ENCODE measurements at regions not wholly inside any gene's neighbourhood (a gene's known extent, or its start where the extent isn't known, plus 50 kb on each side); places are given as distances from the start of the nearest gene placed in this dataset.
A peak's percentile ranks its signal among the peaks of the same experiment; 100 is the strongest.
"Not testable (repeated sequence)": the region's sequence is repeated elsewhere in the genome, so short reads cannot be mapped to it uniquely, and the experiment has no call there.

DNA sequence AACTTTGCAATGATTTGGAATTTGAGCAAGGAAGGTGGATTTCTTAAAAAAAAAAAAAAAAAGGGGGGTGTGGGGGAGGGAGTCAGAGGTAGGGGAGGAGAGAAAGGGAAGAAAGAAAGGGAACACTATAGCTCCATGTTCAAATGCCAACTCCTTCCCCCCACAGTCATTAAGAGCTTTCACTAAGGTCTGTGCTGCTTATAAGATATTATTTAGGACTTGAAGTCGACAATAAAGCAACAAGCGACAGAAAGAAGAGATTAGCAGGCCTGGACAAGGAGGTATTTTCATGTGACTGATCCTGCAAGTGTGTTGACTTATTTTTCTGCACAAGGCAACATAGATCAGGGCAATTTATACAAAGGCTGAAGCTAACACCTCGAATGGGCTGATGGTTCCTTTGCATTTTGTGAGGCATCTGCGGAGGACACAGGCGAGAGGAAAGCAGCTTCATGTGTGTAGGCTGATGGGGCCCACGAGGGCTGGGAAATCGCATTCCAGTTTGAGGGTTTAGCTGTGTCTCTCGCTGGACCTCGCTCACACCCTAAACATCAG, 382.0 kb downstream of the SOX11 start:
- no peak for DNase-seq (ENCODE audit: low spot score)
- in situ Hi-C loops (cut with HindIII; ENCODE audit: low sequenced_read_pairs) = no loop called here

DNA sequence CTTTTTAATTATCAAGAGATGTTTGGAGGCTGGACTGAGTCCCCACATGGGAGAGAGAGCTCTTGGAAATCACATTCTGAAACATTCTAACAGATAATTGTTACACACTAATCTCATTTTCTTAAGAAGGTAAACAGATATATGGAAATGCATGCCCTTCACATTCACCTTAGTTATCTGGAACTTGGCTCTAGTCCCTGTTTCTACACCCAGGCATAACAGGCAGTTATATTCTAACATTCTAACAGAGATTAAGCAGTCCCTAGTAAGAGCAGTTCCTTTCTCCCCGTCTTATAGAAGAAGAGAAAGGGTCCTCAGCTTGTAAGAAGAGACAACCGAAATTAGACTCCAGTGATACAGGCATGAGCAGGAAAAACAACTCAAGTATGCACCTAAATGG, 385.4 kb downstream of the SOX11 start:
- no peak for DNase-seq (ENCODE audit: low spot score)
- in situ Hi-C loops (cut with HindIII; ENCODE audit: low sequenced_read_pairs) = no loop called here

DNA sequence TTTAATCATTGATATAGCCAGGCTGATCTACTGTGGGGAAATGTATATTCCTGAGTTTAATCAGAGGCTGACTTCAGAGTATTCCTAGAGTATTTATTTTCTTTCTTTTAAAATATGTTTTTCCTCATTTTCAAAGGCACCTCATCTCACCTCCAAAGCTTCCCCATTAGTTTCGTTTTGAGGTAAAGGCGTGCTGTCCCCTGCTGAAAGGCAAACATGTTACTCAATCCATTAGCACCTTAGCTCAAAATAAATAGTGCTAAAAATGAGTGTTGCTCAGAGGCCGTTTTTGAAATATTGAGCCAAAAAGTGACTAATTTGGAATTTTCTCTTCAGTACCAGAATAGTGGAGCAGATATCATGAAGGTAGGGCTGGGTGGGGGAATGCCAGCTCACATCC, 386.2 kb downstream of the SOX11 start:
- DNase-seq (ENCODE audit: low spot score) = no peak
- in situ Hi-C loops (cut with HindIII; ENCODE audit: low sequenced_read_pairs) = no loop called here

DNA sequence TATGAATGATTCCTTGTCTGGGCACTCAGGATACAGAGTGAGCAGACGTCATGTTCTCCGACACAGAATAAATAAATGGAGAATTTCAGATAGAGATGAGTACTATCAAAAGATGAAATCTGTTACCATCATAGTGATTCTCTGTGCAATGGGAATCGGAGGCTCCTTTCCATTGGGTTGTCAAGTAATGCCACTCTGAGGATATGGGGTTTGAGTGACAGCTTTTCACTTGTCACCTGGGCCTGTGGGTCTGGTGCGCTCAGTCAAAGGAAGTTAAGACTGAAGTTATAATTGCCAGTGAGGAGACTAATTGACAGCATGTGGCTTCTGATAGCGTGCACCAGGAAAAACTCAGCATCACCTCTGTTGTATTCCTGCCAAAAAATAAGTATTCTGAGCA, 387.2 kb downstream of the SOX11 start:
- no peak for DNase-seq (ENCODE audit: low spot score)
- in situ Hi-C loops (cut with HindIII; ENCODE audit: low sequenced_read_pairs) = no loop called here

DNA sequence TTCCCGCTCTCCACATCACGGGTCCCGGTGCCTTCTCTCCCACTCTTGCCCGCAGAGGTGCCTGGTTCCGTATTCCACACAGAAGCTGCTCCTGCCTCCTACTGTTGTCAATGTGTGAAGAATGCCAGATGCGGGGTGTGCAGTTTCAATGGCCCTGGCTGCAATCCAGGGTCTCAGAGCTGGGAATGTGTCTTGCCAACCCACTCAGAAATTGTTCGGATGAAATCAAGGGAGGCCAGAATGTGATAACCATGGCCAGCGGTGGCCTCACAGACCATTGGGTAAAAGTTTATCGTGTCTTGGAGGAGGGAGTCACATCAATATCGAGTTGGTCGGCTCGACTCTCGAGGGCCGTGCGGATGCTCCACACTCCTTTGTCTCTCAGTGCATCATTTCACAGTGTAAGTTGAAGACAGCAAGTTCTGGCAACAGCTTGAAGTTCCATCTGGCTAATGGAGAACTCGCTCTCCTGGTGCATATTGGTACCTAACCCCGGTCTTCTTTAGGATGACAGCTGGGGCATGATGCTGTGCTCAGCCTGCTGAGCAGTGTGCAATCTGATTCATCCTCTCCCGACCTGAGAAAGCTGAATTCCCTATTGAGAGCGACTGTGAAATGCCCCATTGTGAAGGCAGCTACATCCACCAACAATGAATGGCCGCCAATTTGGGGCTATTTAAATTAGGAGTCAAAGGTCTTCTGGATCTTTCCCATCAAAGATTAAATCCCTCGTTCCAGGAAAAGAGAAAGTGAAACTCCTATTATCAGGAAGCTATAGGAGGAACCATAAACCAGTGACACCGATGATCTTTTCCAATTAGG, 389.0 kb downstream of the SOX11 start:
- peak; percentile 4 for DNase-seq (ENCODE audit: low spot score)
- in situ Hi-C loops (cut with HindIII; ENCODE audit: low sequenced_read_pairs) = no loop called here

DNA sequence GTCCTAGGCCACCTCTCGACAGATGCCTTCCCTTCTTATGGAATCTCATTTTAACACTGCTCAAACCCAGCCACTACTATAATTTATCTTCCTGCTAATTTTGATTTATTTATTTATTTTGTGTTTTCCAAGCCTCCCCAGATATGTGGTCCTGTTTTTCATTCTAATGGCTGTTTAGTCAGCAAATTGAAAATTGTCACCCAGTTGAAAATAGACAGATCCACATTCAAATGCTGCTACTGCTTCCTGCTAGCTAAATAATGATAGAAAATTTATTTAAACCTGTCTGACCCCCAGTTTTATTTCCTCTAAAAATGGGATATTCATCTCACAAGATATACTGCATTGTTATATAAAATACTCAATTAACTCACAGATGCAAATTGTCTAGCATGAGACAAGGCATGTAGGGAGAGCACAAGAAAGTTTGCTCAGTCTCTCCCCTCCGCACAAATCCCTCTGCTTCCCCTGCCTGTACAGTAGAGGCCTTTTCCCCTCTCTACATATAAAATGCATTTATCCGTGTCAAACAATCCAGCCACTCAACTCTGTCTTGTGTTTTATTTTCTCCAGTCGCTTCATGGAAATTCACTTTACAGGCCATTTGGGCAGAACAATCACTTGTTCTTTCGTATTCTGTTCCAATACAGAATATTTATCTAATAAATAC, 389.9 kb downstream of the SOX11 start:
- DNase-seq (ENCODE audit: low spot score) = no peak
- in situ Hi-C loops (cut with HindIII; ENCODE audit: low sequenced_read_pairs) = no loop called here

DNA sequence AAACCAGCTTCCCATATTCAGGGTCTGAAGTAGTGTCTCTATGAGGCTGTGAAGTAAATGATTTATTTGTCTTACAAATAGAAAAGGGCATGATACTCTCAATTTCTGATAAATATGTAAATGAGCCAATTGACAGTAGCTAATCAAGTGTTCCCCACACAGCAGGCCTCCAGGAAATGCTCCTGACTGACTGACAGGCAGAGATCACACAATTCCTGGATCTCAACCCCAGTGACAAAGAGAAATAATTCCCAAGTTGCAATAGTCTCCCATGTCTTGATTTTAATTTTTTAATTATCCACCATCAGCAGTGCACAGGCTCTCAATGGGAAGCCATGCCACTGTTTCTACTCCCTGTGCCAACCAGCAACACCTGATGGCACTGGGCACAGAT, 390.4 kb downstream of the SOX11 start:
- DNase-seq (ENCODE audit: low spot score) = no peak
- in situ Hi-C loops (cut with HindIII; ENCODE audit: low sequenced_read_pairs) = no loop called here

DNA sequence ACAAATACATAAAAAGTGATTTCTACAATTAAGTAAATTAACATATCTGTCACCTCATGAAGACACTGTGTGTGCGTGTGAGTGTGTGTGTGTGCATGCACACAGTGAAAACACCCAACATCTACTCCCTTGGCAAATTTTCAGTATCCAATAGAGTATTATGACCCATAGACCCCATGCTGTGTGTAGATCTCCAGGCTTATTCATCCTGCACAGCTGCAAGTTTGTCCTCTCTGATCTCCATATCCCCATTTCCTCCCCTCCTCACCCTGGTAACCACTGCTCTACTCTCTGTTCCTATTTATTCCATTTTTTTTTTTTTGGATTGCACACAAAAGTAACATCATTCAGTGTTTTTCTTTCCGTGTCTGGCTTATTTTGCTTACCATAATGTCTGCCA, 391.0 kb downstream of the SOX11 start:
- in situ Hi-C loops (cut with HindIII; ENCODE audit: low sequenced_read_pairs) = no loop called here
- DNase-seq (ENCODE audit: low spot score) = no peak

DNA sequence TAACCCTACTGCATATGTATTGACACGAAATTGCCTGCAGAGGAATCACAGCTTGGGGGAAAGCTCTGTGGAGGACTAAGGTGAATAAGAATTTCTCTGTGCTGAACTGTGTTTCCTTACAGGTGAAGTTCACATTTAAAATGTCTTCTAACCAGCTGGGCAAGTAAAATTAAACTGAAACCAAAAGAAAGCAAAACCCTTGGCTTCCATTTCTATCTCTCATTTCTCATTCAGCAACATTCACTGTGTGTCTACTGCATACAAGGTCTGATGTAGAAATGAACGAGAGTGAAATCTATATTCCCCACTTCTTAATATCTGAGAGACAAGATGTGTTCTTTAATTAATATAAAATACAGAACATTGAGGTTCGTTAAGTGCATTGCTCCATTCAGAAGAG, 397.3 kb downstream of the SOX11 start:
- in situ Hi-C loops (cut with HindIII; ENCODE audit: low sequenced_read_pairs) = no loop called here
- no peak for DNase-seq (ENCODE audit: low spot score)

DNA sequence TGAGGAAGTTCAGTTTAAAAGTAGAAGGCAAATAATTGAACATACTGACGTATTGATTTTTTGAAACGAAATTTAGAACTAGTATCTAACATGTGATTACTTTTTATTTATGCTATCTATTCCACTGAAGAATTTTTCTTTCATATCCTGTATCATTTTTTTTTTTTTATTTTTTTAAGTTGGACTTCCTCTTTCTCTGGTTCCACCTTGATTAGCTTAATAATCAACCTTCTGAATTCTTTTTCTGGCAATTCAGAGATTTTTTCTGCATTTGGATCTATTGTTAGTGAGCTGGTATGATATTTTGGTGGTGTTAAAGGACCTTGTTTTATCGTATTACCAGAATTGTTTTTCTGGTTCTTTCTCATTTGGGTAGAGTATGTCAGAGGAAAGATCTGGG, 411.2 kb downstream of the SOX11 start:
- in situ Hi-C loops (cut with HindIII; ENCODE audit: low sequenced_read_pairs) = no loop called here
- no peak for DNase-seq (ENCODE audit: low spot score)

DNA sequence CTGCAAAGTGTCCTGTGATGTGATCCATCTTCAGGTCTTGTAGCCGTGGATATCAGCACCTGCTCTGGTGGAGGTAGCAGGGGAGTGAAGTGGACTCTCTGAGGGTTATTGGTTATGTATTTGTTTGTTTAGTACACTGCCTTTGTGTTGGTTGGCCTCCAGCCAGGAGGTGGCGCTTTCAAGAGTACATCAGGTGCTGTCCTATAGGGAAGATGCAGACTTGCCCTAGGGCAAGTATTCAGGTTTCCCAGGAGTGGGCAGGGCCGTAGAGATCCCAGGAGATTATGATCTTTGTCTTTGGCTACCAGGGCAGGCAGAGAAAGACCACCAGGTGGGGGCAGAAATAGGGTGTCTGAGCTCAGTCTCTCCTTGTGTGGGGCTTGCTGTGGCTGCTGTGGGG, 411.8 kb downstream of the SOX11 start:
- DNase-seq (ENCODE audit: low spot score) = no peak
- in situ Hi-C loops (cut with HindIII; ENCODE audit: low sequenced_read_pairs) = no loop called here

DNA sequence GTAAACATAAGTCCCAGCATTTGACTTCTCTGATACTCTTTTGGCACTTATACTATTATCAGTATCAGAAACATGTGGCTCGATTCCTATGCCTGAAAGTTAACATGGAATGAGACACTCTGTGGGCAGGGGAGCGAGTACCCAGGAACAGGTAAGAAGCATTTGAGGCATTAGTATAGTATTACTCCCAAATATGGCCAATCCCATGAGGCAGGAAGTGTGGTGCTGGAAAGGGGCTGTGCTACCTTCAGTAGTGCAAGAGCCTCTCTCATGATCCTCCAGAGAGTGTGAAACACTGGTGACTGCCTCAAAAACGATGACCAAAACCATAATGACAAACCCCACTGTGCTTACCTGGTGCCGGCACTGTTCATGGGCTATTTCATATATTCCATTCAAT, 415.1 kb downstream of the SOX11 start:
- no peak for DNase-seq (ENCODE audit: low spot score)
- in situ Hi-C loops (cut with HindIII; ENCODE audit: low sequenced_read_pairs) = no loop called here

DNA sequence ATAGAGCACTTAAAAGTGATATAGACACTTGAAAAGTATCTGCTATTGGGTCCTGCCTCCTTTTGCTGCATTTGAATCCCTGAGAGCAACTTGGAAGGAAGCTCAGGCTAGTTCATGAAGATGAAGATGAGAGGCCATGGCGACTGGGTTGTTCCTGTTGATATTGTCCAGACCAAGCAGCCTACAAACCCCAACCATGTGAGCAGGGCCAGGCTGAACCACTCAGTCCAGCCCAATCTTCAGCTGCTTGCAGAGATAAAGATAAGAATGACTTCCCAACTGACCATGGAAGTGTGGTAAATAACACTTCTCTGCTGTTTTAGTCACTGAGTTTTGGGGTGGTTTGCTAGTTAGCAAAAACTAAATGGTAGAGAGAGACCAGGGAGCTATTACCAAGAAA, 417.6 kb downstream of the SOX11 start:
- DNase-seq (ENCODE audit: low spot score) = no peak
- in situ Hi-C loops (cut with HindIII; ENCODE audit: low sequenced_read_pairs) = no loop called here

DNA sequence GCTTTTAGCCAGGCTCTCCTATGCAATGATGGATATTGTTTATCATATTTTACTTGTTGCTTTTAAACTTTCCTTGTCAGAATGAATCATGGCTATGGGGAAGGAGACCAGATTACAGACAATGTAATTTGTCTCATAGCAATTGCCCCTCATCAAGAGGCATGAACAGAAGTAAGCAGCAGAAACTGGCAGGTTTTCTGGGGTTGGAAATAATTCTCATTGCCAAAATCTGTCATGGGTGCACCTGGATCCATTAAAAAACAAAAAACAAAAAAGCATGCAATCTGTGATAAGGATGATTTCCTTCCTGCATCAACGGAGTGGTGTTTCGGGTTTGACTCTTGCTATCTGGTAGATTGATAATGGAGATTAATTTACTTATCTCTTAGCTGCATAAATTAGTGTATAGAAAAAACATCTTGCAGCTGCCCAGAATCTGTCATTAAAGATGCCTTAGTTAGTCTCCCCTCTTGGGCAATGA, 419.6 kb downstream of the SOX11 start:
- no peak for DNase-seq (ENCODE audit: low spot score)
- in situ Hi-C loops (cut with HindIII; ENCODE audit: low sequenced_read_pairs) = no loop called here

DNA sequence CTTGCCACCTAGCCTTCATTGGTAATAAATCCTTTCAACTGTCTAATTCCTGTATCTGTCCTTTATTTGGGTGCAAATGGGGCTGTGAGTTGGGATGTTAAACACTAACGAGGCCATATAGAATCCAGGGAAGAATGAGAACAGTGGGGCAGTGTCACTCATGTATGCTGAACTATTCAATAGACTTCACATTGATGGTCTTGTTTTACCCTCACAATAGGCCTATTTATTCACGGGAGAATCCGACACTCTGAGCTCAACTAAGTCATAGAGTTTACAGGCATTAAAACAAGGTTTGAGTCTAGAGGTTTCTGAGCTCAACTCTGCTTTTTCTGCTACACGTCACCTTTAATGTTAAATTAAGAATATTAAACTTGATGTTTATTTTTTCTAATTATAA, 421.6 kb downstream of the SOX11 start:
- DNase-seq (ENCODE audit: low spot score) = no peak
- in situ Hi-C loops (cut with HindIII; ENCODE audit: low sequenced_read_pairs) = no loop called here

DNA sequence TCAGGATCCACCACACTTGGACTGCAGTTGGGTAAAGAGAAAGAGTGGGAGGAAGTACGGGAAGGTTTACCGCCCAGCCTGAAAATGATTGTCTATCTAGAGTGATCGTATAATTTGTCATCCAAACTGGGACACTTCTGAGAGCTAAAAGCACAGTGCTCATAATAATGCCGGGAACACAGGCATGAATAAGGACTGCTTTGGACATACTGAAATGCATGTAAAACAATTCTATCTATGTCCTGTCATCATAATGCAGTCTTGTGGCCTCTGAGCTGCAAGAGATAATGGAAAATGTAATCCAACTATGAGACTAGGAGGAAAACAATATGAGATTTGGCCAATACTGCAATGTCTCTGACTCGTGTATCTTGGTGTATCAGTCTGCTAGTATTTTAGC, 435.5 kb downstream of the SOX11 start:
- in situ Hi-C loops (cut with HindIII; ENCODE audit: low sequenced_read_pairs) = no loop called here
- DNase-seq (ENCODE audit: low spot score) = no peak

DNA sequence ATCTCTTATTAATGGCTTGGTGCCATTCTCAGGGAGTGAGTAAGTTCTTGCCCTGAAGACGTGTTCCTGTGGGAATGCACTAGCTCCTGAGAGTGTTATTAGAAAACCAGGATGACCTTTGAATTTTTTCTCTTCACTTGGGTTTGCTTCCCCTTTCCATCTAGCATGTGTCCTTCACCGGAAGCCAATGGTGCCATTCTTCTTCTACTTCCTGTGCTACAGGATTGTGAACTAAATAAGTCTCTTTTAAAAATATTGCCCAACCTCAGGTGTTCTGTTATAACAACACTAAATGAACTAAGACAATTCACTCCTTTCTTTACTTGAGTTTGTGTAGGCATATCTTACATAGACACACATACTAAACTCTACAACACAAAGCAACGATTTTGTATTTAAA, 447.0 kb downstream of the SOX11 start:
- in situ Hi-C loops (cut with HindIII; ENCODE audit: low sequenced_read_pairs) = no loop called here
- DNase-seq (ENCODE audit: low spot score) = no peak

DNA sequence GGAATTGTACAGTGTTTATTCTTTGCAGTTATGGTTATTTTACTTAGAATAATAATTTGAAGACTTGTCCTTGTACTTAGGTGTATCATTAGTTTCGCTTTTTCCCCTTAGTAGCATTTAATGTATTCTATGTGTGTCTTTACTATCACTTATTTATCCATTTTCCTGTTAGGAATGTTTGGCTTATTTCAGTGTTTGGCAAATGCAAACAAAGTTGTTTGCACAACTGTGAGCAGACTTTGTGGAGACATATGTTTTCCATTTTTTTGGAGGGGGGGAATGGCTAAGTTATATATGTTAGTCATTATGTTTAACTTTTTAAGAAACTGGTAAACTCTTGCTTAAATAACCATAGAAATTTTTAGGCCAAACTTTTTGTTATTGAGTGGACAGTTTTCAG, 447.7 kb downstream of the SOX11 start:
- no peak for DNase-seq (ENCODE audit: low spot score)
- in situ Hi-C loops (cut with HindIII; ENCODE audit: low sequenced_read_pairs) = no loop called here

DNA sequence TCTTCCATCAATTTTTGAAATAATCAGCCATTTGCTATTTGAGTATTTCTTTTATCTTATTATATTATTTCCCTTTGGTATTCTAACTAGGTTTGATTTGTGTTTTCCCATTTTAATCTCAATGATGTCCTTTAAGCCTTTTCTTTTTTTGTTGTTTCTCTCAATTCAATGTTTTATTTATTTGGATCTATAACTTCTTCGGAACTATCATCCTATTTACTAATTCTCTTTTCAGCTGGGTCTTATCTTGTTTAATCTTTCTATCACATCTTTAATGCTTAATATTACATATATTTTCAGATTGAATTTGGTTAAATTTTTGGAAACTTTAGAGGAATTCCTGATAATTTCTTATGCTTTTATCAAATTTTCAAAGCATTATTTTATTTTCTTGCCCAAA, 448.3 kb downstream of the SOX11 start:
- DNase-seq (ENCODE audit: low spot score) = no peak
- in situ Hi-C loops (cut with HindIII; ENCODE audit: low sequenced_read_pairs) = no loop called here

DNA sequence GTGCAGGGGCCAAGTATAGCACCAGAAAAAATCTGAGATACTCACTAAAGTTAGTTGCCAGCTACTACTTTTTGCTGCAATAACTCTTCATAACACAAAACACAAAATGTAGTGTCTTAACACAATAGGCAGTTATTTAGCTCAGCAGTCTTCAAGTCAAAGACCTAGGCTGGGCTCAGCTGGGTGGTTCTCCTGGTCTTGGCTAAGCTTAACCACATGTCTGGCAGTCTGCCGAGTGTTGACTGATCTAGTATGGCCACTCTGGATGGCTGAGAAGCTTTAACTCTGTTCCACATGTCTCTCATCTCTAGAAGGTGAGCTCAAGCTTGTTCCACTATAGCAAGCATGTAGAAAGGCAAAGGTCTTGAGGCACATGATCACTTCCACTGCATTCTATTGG, 451.6 kb downstream of the SOX11 start:
- in situ Hi-C loops (cut with HindIII; ENCODE audit: low sequenced_read_pairs) = no loop called here

DNA sequence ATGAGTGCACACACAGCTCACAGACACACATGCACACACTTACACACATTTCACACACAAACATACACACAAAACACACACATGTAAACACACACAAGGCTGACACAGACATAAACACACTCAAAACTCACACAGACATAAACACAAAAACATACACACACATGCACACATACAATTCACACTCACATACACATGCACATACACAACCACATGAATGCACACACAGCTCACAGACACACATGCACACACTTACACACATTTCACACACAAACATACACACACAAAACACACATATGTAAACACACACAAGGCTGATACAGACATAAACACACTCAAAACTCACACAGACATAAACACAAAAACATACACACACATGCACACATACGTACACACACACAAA, 455.0 kb downstream of the SOX11 start:
- in situ Hi-C loops (cut with HindIII; ENCODE audit: low sequenced_read_pairs); DNase-seq (ENCODE audit: low spot score): not testable (repeated sequence)

More for the DNA sequence above, 451.6 kb downstream of the SOX11 start:
- no peak for DNase-seq (ENCODE audit: low spot score)
